NCI-H146 (cell line): ENCODE measurements at regions not wholly inside any gene's neighbourhood (a gene's known extent, or its start where the extent isn't known, plus 50 kb on each side); places are given as distances from the start of the nearest gene placed in this dataset.

ENCODE experiments used
- DNase-seq: peaks from one replicate; lab custom pipeline; 2025; lab: John Stamatoyannopoulos, UW

GRCh38 chr1:88219521-88219920, 464.6 kb upstream of the PKN2 start:
- no peak for DNase-seq

GRCh38 chr1:88221411-88221810, 462.7 kb upstream of the PKN2 start:
- DNase-seq: no peak

- no peak for DNase-seq
Observed at GRCh38 chr1:88224906-88225305, 459.2 kb upstream of the PKN2 start.

GRCh38 chr1:88228114-88228513, 456.0 kb upstream of the PKN2 start:
- no peak for DNase-seq

GRCh38 chr1:88230126-88230525, 453.9 kb upstream of the PKN2 start:
- no peak for DNase-seq

GRCh38 chr1:88237058-88237457, 447.0 kb upstream of the PKN2 start:
- DNase-seq: no peak

GRCh38 chr1:88239205-88239604, 444.9 kb upstream of the PKN2 start:
- DNase-seq: no peak

- DNase-seq: no peak
Observed at GRCh38 chr1:88247666-88248065, 436.4 kb upstream of the PKN2 start.

GRCh38 chr1:88250915-88251314, 433.2 kb upstream of the PKN2 start:
- no peak for DNase-seq

- no peak for DNase-seq
Observed at GRCh38 chr1:88252745-88253144, 431.3 kb upstream of the PKN2 start.

- no peak for DNase-seq
Observed at GRCh38 chr1:88265606-88266005, 418.5 kb upstream of the PKN2 start.

- no peak for DNase-seq
Observed at GRCh38 chr1:88266051-88266450, 418.0 kb upstream of the PKN2 start.

- no peak for DNase-seq
Observed at GRCh38 chr1:88272216-88272615, 411.9 kb upstream of the PKN2 start.

- no peak for DNase-seq
Observed at GRCh38 chr1:88274431-88274830, 409.6 kb upstream of the PKN2 start.

GRCh38 chr1:88275259-88275862, 408.7 kb upstream of the PKN2 start:
- no peak for DNase-seq

- no peak for DNase-seq
Observed at GRCh38 chr1:88276163-88276562, 407.9 kb upstream of the PKN2 start.

GRCh38 chr1:88284066-88284465, 400.0 kb upstream of the PKN2 start:
- DNase-seq: no peak

GRCh38 chr1:88284666-88285366, 399.3 kb upstream of the PKN2 start:
- DNase-seq: no peak

GRCh38 chr1:88286716-88287115, 397.4 kb upstream of the PKN2 start:
- no peak for DNase-seq

GRCh38 chr1:88288571-88288970, 395.5 kb upstream of the PKN2 start:
- no peak for DNase-seq

GRCh38 chr1:88289401-88290102, 394.5 kb upstream of the PKN2 start:
- no peak for DNase-seq

GRCh38 chr1:88291611-88292354, 392.3 kb upstream of the PKN2 start:
- no peak for DNase-seq
